ENCODE measurements at regions not wholly inside any gene's neighbourhood (a gene's known extent, or its start where the extent isn't known, plus 50 kb on each side); places are given as distances from the start of the nearest gene placed in this dataset.

DNA sequence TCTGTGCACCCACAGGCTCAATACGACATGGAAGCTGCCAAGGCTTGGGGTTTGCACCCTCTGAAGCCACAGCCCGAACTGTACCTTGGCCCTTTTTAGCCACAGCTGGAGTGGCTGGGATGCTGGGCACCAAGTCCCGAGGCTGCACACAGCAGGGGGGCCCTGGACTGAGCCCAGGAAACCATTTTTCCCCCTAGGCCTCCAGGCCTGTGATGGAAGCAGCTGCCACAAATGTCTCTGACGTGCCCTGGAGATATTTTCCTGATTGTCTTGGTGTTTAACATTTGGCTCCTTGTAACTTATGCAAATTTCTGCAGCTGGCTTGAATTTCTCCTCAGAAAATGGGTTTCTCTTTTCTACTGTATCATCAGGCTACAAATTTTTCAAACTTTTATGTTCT is 82.3 kb upstream of the LPAR1 start:
- DNase-seq (ENCODE audit: low read depth, low spot score) (no peak), FAIRE-seq (no peak)
- TF ChIP-seq, protein P1, sequence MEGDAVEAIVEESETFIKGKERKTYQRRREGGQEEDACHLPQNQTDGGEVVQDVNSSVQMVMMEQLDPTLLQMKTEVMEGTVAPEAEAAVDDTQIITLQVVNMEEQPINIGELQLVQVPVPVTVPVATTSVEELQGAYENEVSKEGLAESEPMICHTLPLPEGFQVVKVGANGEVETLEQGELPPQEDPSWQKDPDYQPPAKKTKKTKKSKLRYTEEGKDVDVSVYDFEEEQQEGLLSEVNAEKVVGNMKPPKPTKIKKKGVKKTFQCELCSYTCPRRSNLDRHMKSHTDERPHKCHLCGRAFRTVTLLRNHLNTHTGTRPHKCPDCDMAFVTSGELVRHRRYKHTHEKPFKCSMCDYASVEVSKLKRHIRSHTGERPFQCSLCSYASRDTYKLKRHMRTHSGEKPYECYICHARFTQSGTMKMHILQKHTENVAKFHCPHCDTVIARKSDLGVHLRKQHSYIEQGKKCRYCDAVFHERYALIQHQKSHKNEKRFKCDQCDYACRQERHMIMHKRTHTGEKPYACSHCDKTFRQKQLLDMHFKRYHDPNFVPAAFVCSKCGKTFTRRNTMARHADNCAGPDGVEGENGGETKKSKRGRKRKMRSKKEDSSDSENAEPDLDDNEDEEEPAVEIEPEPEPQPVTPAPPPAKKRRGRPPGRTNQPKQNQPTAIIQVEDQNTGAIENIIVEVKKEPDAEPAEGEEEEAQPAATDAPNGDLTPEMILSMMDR (IDR thresholded peaks at IDR 0.05; ENCODE audit: extremely low read depth in 1 of 2, insufficient read depth in 1 of 2, low read depth in 1 of 2, low read length in 2 of 2), result no peak
- TF ChIP-seq, protein P2, sequence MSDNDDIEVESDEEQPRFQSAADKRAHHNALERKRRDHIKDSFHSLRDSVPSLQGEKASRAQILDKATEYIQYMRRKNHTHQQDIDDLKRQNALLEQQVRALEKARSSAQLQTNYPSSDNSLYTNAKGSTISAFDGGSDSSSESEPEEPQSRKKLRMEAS (IDR thresholded peaks at IDR 0.05; ENCODE audit: insufficient read depth, insufficient read length), result no peak
- TF ChIP-seq MYC (IDR thresholded peaks at IDR 0.05; ENCODE audit: low read depth, low read length) (no peak), JUN (IDR thresholded peaks at IDR 0.05; ENCODE audit: borderline replicate concordance, insufficient read depth, insufficient read length, low read depth) (no peak)
- ChIA-PET CTCF (no interaction called here), POLR2A (no interaction called here)
- Histone ChIP-seq H3K27ac (ENCODE audit: insufficient read depth, low read depth, low read length) (no peak overlapping the region), H3K4me2 (ENCODE audit: insufficient read depth, low read length) (no peak overlapping the region), H4K20me1 (replicated peaks; ENCODE audit: control insufficient read depth, extremely low read depth, insufficient read depth, low read length) (no peaks in the 10 kb centered on the region), H2AFZ (ENCODE audit: low read depth, low read length) (no peak overlapping the region), H3K9ac (replicated peaks; ENCODE audit: extremely low read depth, insufficient read depth, low read length) (no peak overlapping the region), H3K4me3 (replicated peaks in 1 of 3; ENCODE audit: insufficient read depth in 1 of 3, low read depth in 1 of 3, low read length in 3 of 3) (no peak overlapping the region), H3K9me3 (replicated peaks; ENCODE audit: control insufficient read depth, insufficient read depth, low read length) (no peaks in the 10 kb centered on the region), H3K79me2 (ENCODE audit: control insufficient read depth, insufficient read depth, low read length) (no peaks in the 10 kb centered on the region), H3K27me3 (ENCODE audit: control insufficient read depth in 2 of 2, insufficient read depth in 2 of 2, low read length in 2 of 2) (no peaks in the 10 kb centered on the region), H3K36me3 (ENCODE audit: control insufficient read depth in 2 of 2, extremely low read depth in 1 of 2, insufficient read depth in 2 of 2, low read length in 2 of 2) (no peaks in the 10 kb centered on the region), H3K9me1 (replicated peaks; ENCODE audit: control insufficient read depth, extremely low read depth, insufficient read depth, low read length) (no peaks in the 10 kb centered on the region), H3K4me1 (ENCODE audit: control insufficient read depth, extremely low read depth, insufficient read depth, low read length) (no peaks in the 10 kb centered on the region)
- BruUV-seq (replicated peaks), result no TSS peak
- dilution Hi-C loops (cut with MboI; ENCODE audit: extremely low pct_ligation_motif_present, low sequenced_read_pairs), result no loop called here
- intact Hi-C loops (cut with micrococcal nuclease), result no loop called here

DNA sequence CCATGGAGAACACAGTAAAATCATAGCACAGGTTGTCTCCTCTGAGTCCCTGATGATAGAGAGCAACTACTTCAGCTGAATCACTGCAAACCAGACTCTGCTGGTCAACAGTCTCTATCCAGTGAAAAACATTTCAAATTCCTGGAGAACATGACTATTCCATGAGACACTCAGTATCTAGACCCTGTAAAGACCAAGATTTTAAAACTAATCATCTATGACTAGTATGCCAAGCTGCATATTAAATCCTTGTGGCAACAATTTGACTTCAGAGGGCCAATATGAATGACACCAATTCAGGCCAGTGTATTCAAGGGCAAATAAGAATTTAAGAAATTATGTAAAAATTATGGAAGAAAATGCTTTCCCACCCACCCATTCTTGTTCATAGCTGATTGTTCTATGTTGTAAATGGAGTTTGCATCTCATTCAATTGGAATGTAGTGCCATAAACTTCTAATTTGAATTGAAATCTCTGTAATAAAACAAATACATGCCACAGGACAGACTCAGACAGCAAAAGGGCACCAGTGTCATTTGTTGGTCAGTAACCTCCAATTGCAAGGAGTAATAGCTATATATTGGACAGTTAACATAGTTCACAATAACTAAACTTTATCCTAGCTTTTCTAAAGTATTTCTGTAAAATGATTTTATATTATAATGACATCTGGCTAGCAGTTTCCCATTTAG is 80.1 kb upstream of the LPAR1 start:
- TF ChIP-seq GATA2 (IDR thresholded peaks at IDR 0.05; ENCODE audit: insufficient read depth, insufficient read length, low read depth, low read length), result no peak
- no peak for TF ChIP-seq EZH2 (IDR thresholded peaks at IDR 0.05; ENCODE audit: borderline replicate concordance, low read depth, low read length, severe bottlenecking)
- TF ChIP-seq, protein P1 (IDR thresholded peaks at IDR 0.05; ENCODE audit: extremely low read depth in 1 of 2, insufficient read depth in 1 of 2, low read depth in 1 of 2, low read length in 2 of 2), result no peak
- no peak for TF ChIP-seq FOS (IDR thresholded peaks at IDR 0.05; ENCODE audit: borderline replicate concordance, insufficient read depth, low read length)
- TF ChIP-seq POLR2AphosphoS5 (IDR thresholded peaks at IDR 0.05; ENCODE audit: insufficient read depth, low read depth, low read length), result no peak
- TF ChIP-seq JUN (IDR thresholded peaks at IDR 0.05; ENCODE audit: borderline replicate concordance, insufficient read depth, insufficient read length, low read depth), result no peak
- no peak for TF ChIP-seq POLR2A (IDR thresholded peaks at IDR 0.05; ENCODE audit: low read depth, low read length)
- TF ChIP-seq, protein P2 (IDR thresholded peaks at IDR 0.05; ENCODE audit: insufficient read depth, insufficient read length), result no peak
- TF ChIP-seq MYC (IDR thresholded peaks at IDR 0.05; ENCODE audit: low read depth, low read length), result no peak
- no peak overlapping the region for H3K27ac ChIP-seq (ENCODE audit: insufficient read depth, low read depth, low read length)
- intact Hi-C loops (cut with micrococcal nuclease), result no loop called here
- no peaks in the 10 kb centered on the region for H3K9me1 ChIP-seq (replicated peaks; ENCODE audit: control insufficient read depth, extremely low read depth, insufficient read depth, low read length)
- POLR2A ChIA-PET, result no interaction called here
- CTCF ChIA-PET, result interaction anchor here (0.8 kb wide), 1 partner anchor 15 kb away, joined by 3 read pairs; no protein-coding TSS in a partner anchor
- no peak overlapping the region for H2AFZ ChIP-seq (ENCODE audit: low read depth, low read length)
- H3K27me3 ChIP-seq (ENCODE audit: control insufficient read depth in 2 of 2, insufficient read depth in 2 of 2, low read length in 2 of 2), result no peaks in the 10 kb centered on the region
- no peaks in the 10 kb centered on the region for H4K20me1 ChIP-seq (replicated peaks; ENCODE audit: control insufficient read depth, extremely low read depth, insufficient read depth, low read length)
- H3K4me2 ChIP-seq (ENCODE audit: insufficient read depth, low read length), result no peak overlapping the region
- no peaks in the 10 kb centered on the region for H3K79me2 ChIP-seq (ENCODE audit: control insufficient read depth, insufficient read depth, low read length)
- FAIRE-seq (no peak), DNase-seq (ENCODE audit: low read depth, low spot score) (no peak)
- no peaks in the 10 kb centered on the region for H3K36me3 ChIP-seq (ENCODE audit: control insufficient read depth in 2 of 2, extremely low read depth in 1 of 2, insufficient read depth in 2 of 2, low read length in 2 of 2)
- H3K4me3 ChIP-seq (replicated peaks in 1 of 3; ENCODE audit: insufficient read depth in 1 of 3, low read depth in 1 of 3, low read length in 3 of 3), result no peak overlapping the region
- H3K4me1 ChIP-seq (ENCODE audit: control insufficient read depth, extremely low read depth, insufficient read depth, low read length), result no peaks in the 10 kb centered on the region
- no TSS peak for BruUV-seq (replicated peaks)
- no peaks in the 10 kb centered on the region for H3K9me3 ChIP-seq (replicated peaks; ENCODE audit: control insufficient read depth, insufficient read depth, low read length)
- dilution Hi-C loops (cut with MboI; ENCODE audit: extremely low pct_ligation_motif_present, low sequenced_read_pairs), result no loop called here
- no peak overlapping the region for H3K9ac ChIP-seq (replicated peaks; ENCODE audit: extremely low read depth, insufficient read depth, low read length)

Measured in endothelial cell of umbilical vein (primary cell).